A673 (cell line): ENCODE measurements at regions not wholly inside any gene's neighbourhood (a gene's known extent, or its start where the extent isn't known, plus 50 kb on each side); places are given as distances from the start of the nearest gene placed in this dataset.

Experiments
- BruUV-seq: library from RNA; stranded (reverse); fragments of 400-500 nt; replicated peaks from 2 replicates; lab custom pipeline; 2021; lab: Mats Ljungman, UMichigan
- CTCF ChIA-PET: fragments of 300-600 bp; sonication (Branson Sonifier 250); formaldehyde crosslinking; loops from one replicate; lab custom pipeline; 2022; ENCODE audit warnings: antibody characterized with exemption; lab: Charles Lee
- POLR2A ChIA-PET: fragments of 300-600 bp; sonication (Branson Sonifier 250); formaldehyde crosslinking; loops from one replicate; lab custom pipeline; 2022; ENCODE audit warnings: antibody characterized with exemption; ENCODE audit not compliant: low non-redundant PET; lab: Charles Lee
- DNase-seq: peaks from one replicate; pipeline ENCODE4 v3.0.0-alpha.2; 2015; ENCODE audit warnings: low spot score
- H3K27ac ChIP-seq: fragments of 200-600 bp; sonication (generic); 2 replicates; pipeline ENCODE4 v1.5.1; 2016; ENCODE audit warnings: mixed run types, low read depth, mild to moderate bottlenecking, mixed read lengths, antibody characterized with exemption, low read length; ENCODE audit not compliant: poor library complexity, severe bottlenecking
- H3K27me3 ChIP-seq: fragments of 200-600 bp; sonication (generic); replicated peaks from 2 replicates; pipeline ENCODE4 v1.6.1; 2017; ENCODE audit warnings: mixed run types, low read depth, mild to moderate bottlenecking, mixed read lengths, antibody characterized with exemption, low read length; ENCODE audit not compliant: insufficient read depth, poor library complexity
- H3K36me3 ChIP-seq: fragments of 200-600 bp; sonication (generic); 2 replicates; pipeline ENCODE4 v1.6.1; 2016; ENCODE audit warnings: mixed run types, mild to moderate bottlenecking, mixed read lengths, antibody characterized with exemption, low read length; ENCODE audit not compliant: insufficient read depth, poor library complexity, severe bottlenecking
- H3K4me1 ChIP-seq: fragments of 200-600 bp; sonication (generic); 2 replicates; pipeline ENCODE4 v1.6.1; 2017; ENCODE audit warnings: mixed run types, mild to moderate bottlenecking, mixed read lengths, antibody characterized with exemption, low read length; ENCODE audit not compliant: insufficient read depth, poor library complexity, severe bottlenecking
- H3K4me3 ChIP-seq: fragments of 200-600 bp; sonication (generic); 2 replicates; pipeline ENCODE4 v1.5.1; 2016; ENCODE audit warnings: low read depth, mixed run types, mild to moderate bottlenecking, mixed read lengths, low read length; ENCODE audit not compliant: poor library complexity, severe bottlenecking
- H3K9me3 ChIP-seq: fragments of 200-600 bp; sonication (generic); 2 replicates; pipeline ENCODE4 v1.6.1; 2016; ENCODE audit warnings: mixed run types, low read depth, mild to moderate bottlenecking, mixed read lengths, antibody characterized with exemption, low read length; ENCODE audit not compliant: poor library complexity, severe bottlenecking
- EZH2 ChIP-seq: fragments of 200-600 bp; sonication (generic); IDR thresholded peaks from 2 replicates; pipeline ENCODE4 v1.6.1; 2017; ENCODE audit warnings: borderline replicate concordance, low read depth, mild to moderate bottlenecking, mixed read lengths, antibody characterized with exemption, low read length; ENCODE audit not compliant: poor library complexity, severe bottlenecking
- intact Hi-C: fragments of 100-400 bp; cut with micrococcal nuclease; formaldehyde crosslinking; loops from one replicate; pipeline ENCODE4 v1.10.0; 2022; ENCODE audit not compliant: unreplicated experiment
- TF ChIP-seq, protein P1 (sequence below): fragments of 300-800, 200-600 bp; sonication (generic); conservative IDR thresholded peaks from 2 replicates; pipeline ENCODE4 v1.5.1; 2017; ENCODE audit warnings: low read depth, mild to moderate bottlenecking, antibody characterized with exemption, low read length, moderate library complexity, mixed read lengths

- no peak overlapping the region for H3K27ac ChIP-seq
- BruUV-seq, result no TSS peak
Measured at GRCh38 chr10:52452600-52453493, 138.8 kb downstream of the DKK1 start.

DNA sequence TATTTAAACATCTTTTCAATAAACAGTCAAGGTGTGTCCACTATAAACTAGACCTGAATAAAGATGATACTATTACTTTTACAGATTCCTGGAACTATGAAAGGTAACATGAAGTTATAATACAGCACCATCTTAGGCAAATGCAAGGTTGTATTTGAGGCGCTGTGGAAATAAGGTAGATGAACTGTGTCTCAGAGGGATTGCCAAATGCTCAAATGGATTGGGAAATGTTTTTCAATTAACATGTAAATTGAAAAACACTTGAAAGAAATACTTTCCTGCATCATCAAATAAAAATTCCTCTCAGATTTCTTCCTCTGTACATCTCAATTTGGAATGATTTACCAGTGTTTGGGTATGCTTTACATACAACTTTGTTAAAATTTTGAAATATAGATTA, 139.4 kb downstream of the DKK1 start:
- BruUV-seq, result no TSS peak
- peaks cover 8% of the 10 kb centered on the region for H3K9me3 ChIP-seq
- no peak for DNase-seq
- H3K27ac ChIP-seq, result no peak overlapping the region
- intact Hi-C loops, result no loop called here
- no peak overlapping the region for H3K4me3 ChIP-seq
- no peaks in the 10 kb centered on the region for H3K4me1 ChIP-seq
- no peaks in the 10 kb centered on the region for H3K36me3 ChIP-seq
- CTCF ChIA-PET, result no interaction called here
- POLR2A ChIA-PET, result no interaction called here
- peaks cover 13% of the 10 kb centered on the region for H3K27me3 ChIP-seq
- no peak for TF ChIP-seq EZH2
- TF ChIP-seq, protein P1, sequence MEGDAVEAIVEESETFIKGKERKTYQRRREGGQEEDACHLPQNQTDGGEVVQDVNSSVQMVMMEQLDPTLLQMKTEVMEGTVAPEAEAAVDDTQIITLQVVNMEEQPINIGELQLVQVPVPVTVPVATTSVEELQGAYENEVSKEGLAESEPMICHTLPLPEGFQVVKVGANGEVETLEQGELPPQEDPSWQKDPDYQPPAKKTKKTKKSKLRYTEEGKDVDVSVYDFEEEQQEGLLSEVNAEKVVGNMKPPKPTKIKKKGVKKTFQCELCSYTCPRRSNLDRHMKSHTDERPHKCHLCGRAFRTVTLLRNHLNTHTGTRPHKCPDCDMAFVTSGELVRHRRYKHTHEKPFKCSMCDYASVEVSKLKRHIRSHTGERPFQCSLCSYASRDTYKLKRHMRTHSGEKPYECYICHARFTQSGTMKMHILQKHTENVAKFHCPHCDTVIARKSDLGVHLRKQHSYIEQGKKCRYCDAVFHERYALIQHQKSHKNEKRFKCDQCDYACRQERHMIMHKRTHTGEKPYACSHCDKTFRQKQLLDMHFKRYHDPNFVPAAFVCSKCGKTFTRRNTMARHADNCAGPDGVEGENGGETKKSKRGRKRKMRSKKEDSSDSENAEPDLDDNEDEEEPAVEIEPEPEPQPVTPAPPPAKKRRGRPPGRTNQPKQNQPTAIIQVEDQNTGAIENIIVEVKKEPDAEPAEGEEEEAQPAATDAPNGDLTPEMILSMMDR, result no peak

More at GRCh38 chr10:52452600-52453493, 138.8 kb downstream of the DKK1 start:
- H3K4me1 ChIP-seq, result no peaks in the 10 kb centered on the region
- TF ChIP-seq, protein P1, result no peak
- TF ChIP-seq EZH2, result no peak
- ChIA-PET CTCF (no interaction called here), POLR2A (no interaction called here)
- no peaks in the 10 kb centered on the region for H3K36me3 ChIP-seq
- intact Hi-C loops, result no loop called here
- no peak overlapping the region for H3K4me3 ChIP-seq
- peaks cover 13% of the 10 kb centered on the region for H3K27me3 ChIP-seq
- no peak for DNase-seq
- peaks cover 5% of the 10 kb centered on the region for H3K9me3 ChIP-seq

- Histone ChIP-seq H3K4me1 (no peaks in the 10 kb centered on the region), H3K9me3 (peaks cover 8% of the 10 kb centered on the region), H3K27ac (no peak overlapping the region), H3K27me3 (peaks cover 13% of the 10 kb centered on the region), H3K36me3 (no peaks in the 10 kb centered on the region), H3K4me3 (no peak overlapping the region)
- DNase-seq, result no peak
- intact Hi-C loops, result no loop called here
- CTCF ChIA-PET, result no interaction called here
- no TSS peak for BruUV-seq
- POLR2A ChIA-PET, result no interaction called here
- TF ChIP-seq EZH2, result no peak
- TF ChIP-seq, protein P1, result no peak
Measured at GRCh38 chr10:52454491-52454890, 140.4 kb downstream of the DKK1 start.
